Esophagus squamous epithelium (tissue), 4 donors: ENCODE measurements at regions not wholly inside any gene's neighbourhood (a gene's known extent, or its start where the extent isn't known, plus 50 kb on each side); places are given as distances from the start of the nearest gene placed in this dataset.

Experiments used
- POLR2A ChIP-seq, 4 donors: fragments of 450-650 bp; IDR thresholded peaks; one replicate each; pipeline ENCODE4 v1.6.1; 2017; ENCODE audit warnings: antibody characterized with exemption in 4 of 4, mild to moderate bottlenecking in 4 of 4, moderate library complexity in 3 of 4
- TF ChIP-seq, protein P1 (sequence below), 6 experiments: fragments of 450-650 bp in 4 of 6; fragments of 200-600 bp in 2 of 6; sonication (generic) in 2 of 6; IDR thresholded peaks; one replicate each; pipeline ENCODE4 v1.5.1; 2016 to 2019; ENCODE audit warnings: antibody characterized with exemption in 6 of 6, mild to moderate bottlenecking in 4 of 6, moderate library complexity in 4 of 6

DNA sequence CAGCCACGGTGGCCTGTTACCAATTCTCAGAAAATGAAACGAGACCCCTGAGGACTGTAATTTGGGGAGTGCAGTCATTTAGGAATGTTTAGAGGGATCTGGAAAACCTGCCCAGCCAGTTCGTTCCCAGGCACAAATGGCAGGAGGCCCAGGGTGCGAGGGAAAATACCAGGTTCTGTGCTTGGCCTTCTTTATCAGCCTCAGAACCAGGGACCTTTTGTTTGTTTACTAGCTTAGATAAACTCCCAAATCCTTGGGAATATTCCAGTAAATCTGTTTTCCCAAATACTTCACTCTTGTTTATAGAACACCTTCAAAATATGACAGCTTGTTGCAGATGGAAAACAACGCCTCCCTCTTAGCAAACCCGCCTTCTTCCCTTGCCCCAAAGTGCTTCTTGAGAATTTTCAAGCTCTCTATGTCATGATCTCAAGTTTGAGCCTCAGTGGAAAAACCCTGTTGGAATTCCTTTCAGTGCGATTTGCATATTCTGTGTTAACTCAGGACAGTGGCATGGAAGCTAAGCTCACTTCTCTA lies 400.3 kb upstream of the SMIM21 start:
- TF ChIP-seq, protein P1, sequence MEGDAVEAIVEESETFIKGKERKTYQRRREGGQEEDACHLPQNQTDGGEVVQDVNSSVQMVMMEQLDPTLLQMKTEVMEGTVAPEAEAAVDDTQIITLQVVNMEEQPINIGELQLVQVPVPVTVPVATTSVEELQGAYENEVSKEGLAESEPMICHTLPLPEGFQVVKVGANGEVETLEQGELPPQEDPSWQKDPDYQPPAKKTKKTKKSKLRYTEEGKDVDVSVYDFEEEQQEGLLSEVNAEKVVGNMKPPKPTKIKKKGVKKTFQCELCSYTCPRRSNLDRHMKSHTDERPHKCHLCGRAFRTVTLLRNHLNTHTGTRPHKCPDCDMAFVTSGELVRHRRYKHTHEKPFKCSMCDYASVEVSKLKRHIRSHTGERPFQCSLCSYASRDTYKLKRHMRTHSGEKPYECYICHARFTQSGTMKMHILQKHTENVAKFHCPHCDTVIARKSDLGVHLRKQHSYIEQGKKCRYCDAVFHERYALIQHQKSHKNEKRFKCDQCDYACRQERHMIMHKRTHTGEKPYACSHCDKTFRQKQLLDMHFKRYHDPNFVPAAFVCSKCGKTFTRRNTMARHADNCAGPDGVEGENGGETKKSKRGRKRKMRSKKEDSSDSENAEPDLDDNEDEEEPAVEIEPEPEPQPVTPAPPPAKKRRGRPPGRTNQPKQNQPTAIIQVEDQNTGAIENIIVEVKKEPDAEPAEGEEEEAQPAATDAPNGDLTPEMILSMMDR (IDR thresholded peaks at IDR 0.05) = no peak
- TF ChIP-seq POLR2A (IDR thresholded peaks at IDR 0.05) = no peak
